Bronchial epithelial cell (primary cell): ENCODE measurements at regions not wholly inside any gene's neighbourhood (a gene's known extent, or its start where the extent isn't known, plus 50 kb on each side); places are given as distances from the start of the nearest gene placed in this dataset.

Experiments used
- DNase-seq: peaks from one replicate; pipeline ENCODE4 v3.0.0-alpha.2; 2010; ENCODE audit warnings: low read depth
- FAIRE-seq: peaks from 2 replicates; lab custom pipeline; 2011; peaks lifted over from hg19 to GRCh38; lab: Jason Lieb, UNC
- H3K27me3 ChIP-seq: 2 replicates; pipeline ENCODE4 v1.5.1; 2011; ENCODE audit warnings: low read length; ENCODE audit not compliant: control insufficient read depth, insufficient read depth
- H3K36me3 ChIP-seq: 2 replicates; pipeline ENCODE4 v1.5.1; 2011; ENCODE audit warnings: low read length; ENCODE audit not compliant: control insufficient read depth, insufficient read depth
- H3K4me3 ChIP-seq: 2 replicates; pipeline ENCODE4 v1.5.1; 2011; ENCODE audit warnings: mild to moderate bottlenecking, low read depth, low read length, control low read depth
- CTCF ChIP-seq: IDR thresholded peaks from 2 replicates; pipeline ENCODE4 v1.5.1; 2011; ENCODE audit warnings: mild to moderate bottlenecking, moderate library complexity, low read length, control low read depth, inconsistent platforms; ENCODE audit not compliant: insufficient read depth, severe bottlenecking

- H3K4me3 ChIP-seq, result no peak overlapping the region
- TF ChIP-seq CTCF, result no peak
- no peak for FAIRE-seq
- H3K27me3 ChIP-seq, result peaks cover 9% of the 10 kb centered on the region
- DNase-seq, result no peak
- H3K36me3 ChIP-seq, result no peaks in the 10 kb centered on the region
Measured at GRCh38 chr11:120001178-120002090, 136.5 kb downstream of the TRIM29 start.

- no peaks in the 10 kb centered on the region for H3K36me3 ChIP-seq
- peak; percentile 34 for TF ChIP-seq CTCF
- no peak for FAIRE-seq
- peak; percentile 21 for DNase-seq
- no peak overlapping the region for H3K4me3 ChIP-seq
- peaks cover 17% of the 10 kb centered on the region for H3K27me3 ChIP-seq
Measured at GRCh38 chr11:119999220-119999619, 138.7 kb downstream of the TRIM29 start.

GRCh38 chr11:119996556-119996955, 141.4 kb downstream of the TRIM29 start:
- FAIRE-seq, result no peak
- TF ChIP-seq CTCF, result no peak
- no peaks in the 10 kb centered on the region for H3K36me3 ChIP-seq
- peaks cover 14% of the 10 kb centered on the region for H3K27me3 ChIP-seq
- no peak overlapping the region for H3K4me3 ChIP-seq
- DNase-seq, result no peak

- Histone ChIP-seq H3K4me3 (no peak overlapping the region), H3K27me3 (peaks cover 12% of the 10 kb centered on the region), H3K36me3 (no peaks in the 10 kb centered on the region)
- no peak for FAIRE-seq
- no peak for DNase-seq
- no peak for TF ChIP-seq CTCF
Measured at GRCh38 chr11:119995730-119996491, 142.0 kb downstream of the TRIM29 start.

- peak; percentile 64 for DNase-seq
- FAIRE-seq, result no peak
- Histone ChIP-seq H3K36me3 (no peaks in the 10 kb centered on the region), H3K27me3 (peaks cover 23% of the 10 kb centered on the region), H3K4me3 (no peak overlapping the region)
- TF ChIP-seq CTCF, result peak; percentile 46
Measured at GRCh38 chr11:119993722-119994121, 144.2 kb downstream of the TRIM29 start.
